ENCODE measurements at regions not wholly inside any gene's neighbourhood (a gene's known extent, or its start where the extent isn't known, plus 50 kb on each side); places are given as distances from the start of the nearest gene placed in this dataset.

DNA sequence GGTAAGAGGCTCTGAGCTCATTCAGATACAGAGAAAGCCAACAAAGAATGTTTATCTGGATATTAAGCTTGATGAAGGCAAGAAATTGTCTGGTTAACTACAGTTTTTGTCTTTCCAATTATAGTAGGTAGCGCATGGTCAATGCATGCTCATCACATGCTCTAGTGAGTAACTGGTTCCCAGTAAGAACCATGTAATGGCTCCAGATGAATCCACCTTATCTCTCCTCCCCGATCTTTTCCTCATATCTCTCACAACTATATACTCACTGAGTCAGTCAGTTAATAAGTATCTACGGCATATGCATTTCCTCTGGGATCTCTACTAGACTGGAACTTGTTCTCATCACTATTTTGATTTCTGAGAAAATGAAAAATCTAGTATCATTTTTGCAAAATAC, 340.7 kb upstream of the DYNLRB2 start:
- Histone ChIP-seq H2BK15ac (ENCODE audit: low read length) (no peak overlapping the region), H2AFZ (ENCODE audit: low read length) (no peak overlapping the region), H3K9ac (ENCODE audit: low read depth, low read length, poor library complexity) (no peak overlapping the region), H2AK5ac (ENCODE audit: low read depth, low read length) (no peak overlapping the region), H3K18ac (ENCODE audit: low read length) (no peak overlapping the region), H2BK12ac (ENCODE audit: low read length) (no peak overlapping the region), H3K4me2 (ENCODE audit: insufficient read depth, low read length, poor library complexity, severe bottlenecking) (no peak overlapping the region), H3K23ac (ENCODE audit: low read depth, low read length, poor library complexity) (no peak overlapping the region), H3K14ac (ENCODE audit: low read length) (no peak overlapping the region), H2BK5ac (ENCODE audit: low read length) (no peak overlapping the region), H3K36me3 (replicated peaks in 1 of 2; ENCODE audit: control insufficient read depth in 2 of 2, insufficient read depth in 2 of 2, low read length in 2 of 2) (no peaks in the 10 kb centered on the region), H3K27ac (replicated peaks; ENCODE audit: low read length) (no peak overlapping the region), H3K9me3 (replicated peaks in 1 of 2; ENCODE audit: control insufficient read depth in 2 of 2, insufficient read depth in 1 of 2, low read depth in 1 of 2, low read length in 2 of 2) (no peaks in the 10 kb centered on the region), H3K27me3 (ENCODE audit: control insufficient read depth in 3 of 3, insufficient read depth in 3 of 3, low read depth in 1 of 3, low read length in 3 of 3) (no peaks in the 10 kb centered on the region), H3K79me1 (ENCODE audit: low read depth, low read length) (no peaks in the 10 kb centered on the region), H3K4me1 (ENCODE audit: control insufficient read depth in 2 of 2, insufficient read depth in 1 of 2, low read depth in 1 of 2, low read length in 2 of 2) (no peaks in the 10 kb centered on the region), H3K4ac (ENCODE audit: low read length) (no peak overlapping the region), H4K91ac (ENCODE audit: low read depth, low read length, poor library complexity) (no peak overlapping the region), H2BK120ac (ENCODE audit: low read depth, low read length) (no peak overlapping the region), H4K8ac (ENCODE audit: low read depth, low read length) (no peak overlapping the region), H3K4me3 (ENCODE audit: low read length in 2 of 2) (no peak overlapping the region)
- no peak for DNase-seq (ENCODE audit: low spot score)
- WGBS, 2 donors (ENCODE audit: extremely low coverage in 2 of 2, insufficient read length in 2 of 2, insufficient replicate concordance in 1 of 2): no CpG with 5 or more reads among the region's 3 CpGs

DNA sequence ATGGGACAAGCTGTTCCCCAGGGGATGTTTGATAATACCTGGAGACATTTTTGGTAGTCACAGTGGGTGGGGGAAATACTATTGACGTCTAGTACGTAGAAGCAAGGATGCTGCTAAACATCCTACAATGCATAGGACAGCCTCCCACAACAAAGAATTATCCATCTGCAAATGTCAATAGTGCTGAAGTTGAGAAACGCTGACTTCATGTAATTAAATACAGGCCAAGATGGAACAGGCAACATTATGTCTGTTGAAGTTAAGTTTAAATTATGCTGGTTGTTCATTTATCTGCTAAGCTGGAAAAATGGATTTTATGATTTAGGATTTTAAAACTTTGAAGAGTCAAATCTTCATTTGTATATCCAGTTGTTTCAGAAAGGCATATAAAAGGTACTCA, 341.2 kb upstream of the DYNLRB2 start:
- Histone ChIP-seq H2BK120ac (ENCODE audit: low read depth, low read length) (no peak overlapping the region), H2BK15ac (ENCODE audit: low read length) (no peak overlapping the region), H3K9ac (ENCODE audit: low read depth, low read length, poor library complexity) (no peak overlapping the region), H3K14ac (ENCODE audit: low read length) (no peak overlapping the region), H2AFZ (ENCODE audit: low read length) (no peak overlapping the region), H2BK5ac (ENCODE audit: low read length) (no peak overlapping the region), H3K9me3 (replicated peaks in 1 of 2; ENCODE audit: control insufficient read depth in 2 of 2, insufficient read depth in 1 of 2, low read depth in 1 of 2, low read length in 2 of 2) (no peaks in the 10 kb centered on the region), H3K23ac (ENCODE audit: low read depth, low read length, poor library complexity) (no peak overlapping the region), H3K18ac (ENCODE audit: low read length) (no peak overlapping the region), H2AK5ac (ENCODE audit: low read depth, low read length) (no peak overlapping the region), H4K8ac (ENCODE audit: low read depth, low read length) (no peak overlapping the region), H3K27me3 (ENCODE audit: control insufficient read depth in 3 of 3, insufficient read depth in 3 of 3, low read depth in 1 of 3, low read length in 3 of 3) (no peaks in the 10 kb centered on the region), H3K36me3 (replicated peaks in 1 of 2; ENCODE audit: control insufficient read depth in 2 of 2, insufficient read depth in 2 of 2, low read length in 2 of 2) (no peaks in the 10 kb centered on the region), H4K91ac (ENCODE audit: low read depth, low read length, poor library complexity) (no peak overlapping the region), H3K4me2 (ENCODE audit: insufficient read depth, low read length, poor library complexity, severe bottlenecking) (no peak overlapping the region), H3K4me3 (ENCODE audit: low read length in 2 of 2) (no peak overlapping the region), H3K79me1 (ENCODE audit: low read depth, low read length) (no peaks in the 10 kb centered on the region), H3K4ac (ENCODE audit: low read length) (no peak overlapping the region), H3K27ac (replicated peaks; ENCODE audit: low read length) (no peak overlapping the region), H2BK12ac (ENCODE audit: low read length) (no peak overlapping the region), H3K4me1 (ENCODE audit: control insufficient read depth in 2 of 2, insufficient read depth in 1 of 2, low read depth in 1 of 2, low read length in 2 of 2) (no peaks in the 10 kb centered on the region)
- no CpG with 5 or more reads among the region's 3 CpGs for WGBS, 2 donors (ENCODE audit: extremely low coverage in 2 of 2, insufficient read length in 2 of 2, insufficient replicate concordance in 1 of 2)
- no peak for DNase-seq (ENCODE audit: low spot score)

DNA sequence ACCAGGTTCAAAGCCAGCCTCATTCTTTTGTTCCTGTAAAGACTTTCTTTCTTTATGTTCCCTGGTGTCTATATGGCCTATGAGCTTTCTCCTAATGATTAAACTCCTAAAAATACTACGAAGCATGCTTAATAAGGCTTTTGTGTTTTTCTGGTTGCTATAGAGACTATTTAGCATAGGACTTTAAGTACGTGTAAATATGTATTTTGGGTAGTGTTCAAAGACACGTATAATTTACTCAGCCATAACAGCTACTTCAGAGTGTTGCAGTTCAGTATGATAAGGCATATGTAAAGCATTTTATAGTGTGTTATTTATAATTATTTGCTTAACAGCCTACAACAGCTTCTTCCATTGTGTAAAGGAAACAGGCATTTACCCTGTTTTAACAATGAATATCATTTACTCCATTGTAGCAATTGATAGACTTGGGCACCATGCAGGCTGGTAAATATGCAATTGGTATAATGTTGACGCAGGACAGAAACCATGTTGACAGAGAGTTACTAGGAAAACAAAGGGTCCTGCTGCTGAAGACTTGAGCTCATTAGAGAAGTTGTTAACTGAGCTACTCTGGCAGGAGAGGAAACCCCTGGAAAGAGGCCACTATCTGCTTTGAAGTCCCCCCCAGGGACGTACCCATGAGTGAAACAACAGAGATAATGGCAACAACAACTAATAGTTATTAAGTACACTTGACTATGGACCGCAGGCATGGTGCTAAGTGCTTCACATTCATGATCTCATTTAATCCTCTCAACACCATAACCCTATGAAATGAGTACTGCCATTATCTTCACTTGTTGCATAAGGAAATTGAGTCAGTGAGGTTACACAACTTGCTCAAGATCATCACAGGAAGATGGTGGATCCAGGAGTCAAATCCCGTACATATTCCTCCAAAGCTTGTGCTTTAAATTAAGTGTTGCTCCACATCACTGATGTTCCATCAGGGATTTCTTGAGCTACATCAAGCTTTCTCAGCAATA, 342.2 kb upstream of the DYNLRB2 start:
- no peak overlapping the region for H3K27ac ChIP-seq (replicated peaks; ENCODE audit: low read length)

DNA sequence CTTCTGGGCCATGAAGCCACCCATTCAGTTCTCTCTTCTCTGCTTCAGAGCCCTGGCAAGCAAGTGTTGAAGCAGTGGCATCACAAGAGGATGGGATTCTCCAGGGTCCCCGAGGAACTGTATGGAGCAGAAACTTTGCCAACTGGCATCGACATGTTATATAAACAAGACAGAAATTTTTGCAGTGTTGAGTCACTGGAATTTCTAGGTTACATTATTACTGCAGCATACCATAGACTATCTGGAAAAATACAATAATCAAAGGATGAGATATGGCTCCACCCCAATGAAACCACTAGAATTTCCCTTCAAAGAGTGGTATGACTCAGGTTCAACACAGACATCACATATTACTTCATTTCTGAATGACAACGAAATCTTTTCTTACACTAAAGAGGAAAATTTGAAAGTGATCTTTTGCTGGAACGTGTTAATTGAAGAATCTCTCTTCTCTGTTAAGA, 343.0 kb upstream of the DYNLRB2 start:
- H3K18ac ChIP-seq (ENCODE audit: low read length): no peak overlapping the region
- H3K14ac ChIP-seq (ENCODE audit: low read length): no peak overlapping the region
- H3K23ac ChIP-seq (ENCODE audit: low read depth, low read length, poor library complexity): no peak overlapping the region
- H3K4me2 ChIP-seq (ENCODE audit: insufficient read depth, low read length, poor library complexity, severe bottlenecking): no peak overlapping the region
- H3K79me1 ChIP-seq (ENCODE audit: low read depth, low read length): no peaks in the 10 kb centered on the region
- no peak overlapping the region for H3K9ac ChIP-seq (ENCODE audit: low read depth, low read length, poor library complexity)
- no peak for DNase-seq (ENCODE audit: low spot score)
- no peak overlapping the region for H2BK5ac ChIP-seq (ENCODE audit: low read length)
- H2BK15ac ChIP-seq (ENCODE audit: low read length): no peak overlapping the region
- no peak overlapping the region for H2AK5ac ChIP-seq (ENCODE audit: low read depth, low read length)
- H3K27ac ChIP-seq (replicated peaks; ENCODE audit: low read length): no peak overlapping the region
- no peaks in the 10 kb centered on the region for H3K36me3 ChIP-seq (replicated peaks in 1 of 2; ENCODE audit: control insufficient read depth in 2 of 2, insufficient read depth in 2 of 2, low read length in 2 of 2)
- no peak overlapping the region for H3K4ac ChIP-seq (ENCODE audit: low read length)
- no peak overlapping the region for H2BK12ac ChIP-seq (ENCODE audit: low read length)
- H4K8ac ChIP-seq (ENCODE audit: low read depth, low read length): no peak overlapping the region
- no peak overlapping the region for H2AFZ ChIP-seq (ENCODE audit: low read length)
- H2BK120ac ChIP-seq (ENCODE audit: low read depth, low read length): no peak overlapping the region
- H3K4me3 ChIP-seq (ENCODE audit: low read length in 2 of 2): no peak overlapping the region
- no CpG with 5 or more reads among the region's 4 CpGs for WGBS, 2 donors (ENCODE audit: extremely low coverage in 2 of 2, insufficient read length in 2 of 2, insufficient replicate concordance in 1 of 2)
- H3K9me3 ChIP-seq (replicated peaks in 1 of 2; ENCODE audit: control insufficient read depth in 2 of 2, insufficient read depth in 1 of 2, low read depth in 1 of 2, low read length in 2 of 2): no peaks in the 10 kb centered on the region
- no peaks in the 10 kb centered on the region for H3K4me1 ChIP-seq (ENCODE audit: control insufficient read depth in 2 of 2, insufficient read depth in 1 of 2, low read depth in 1 of 2, low read length in 2 of 2)
- no peaks in the 10 kb centered on the region for H3K27me3 ChIP-seq (ENCODE audit: control insufficient read depth in 3 of 3, insufficient read depth in 3 of 3, low read depth in 1 of 3, low read length in 3 of 3)
- H4K91ac ChIP-seq (ENCODE audit: low read depth, low read length, poor library complexity): no peak overlapping the region

More for the DNA sequence above, 342.2 kb upstream of the DYNLRB2 start:
- Histone ChIP-seq H3K36me3 (replicated peaks in 1 of 2; ENCODE audit: control insufficient read depth in 2 of 2, insufficient read depth in 2 of 2, low read length in 2 of 2) (no peaks in the 10 kb centered on the region), H3K4ac (ENCODE audit: low read length) (no peak overlapping the region), H2BK12ac (ENCODE audit: low read length) (no peak overlapping the region), H4K91ac (ENCODE audit: low read depth, low read length, poor library complexity) (no peak overlapping the region), H3K14ac (ENCODE audit: low read length) (no peak overlapping the region), H3K18ac (ENCODE audit: low read length) (no peak overlapping the region), H2BK15ac (ENCODE audit: low read length) (no peak overlapping the region), H2BK120ac (ENCODE audit: low read depth, low read length) (no peak overlapping the region), H3K9ac (ENCODE audit: low read depth, low read length, poor library complexity) (no peak overlapping the region), H3K4me3 (ENCODE audit: low read length in 2 of 2) (no peak overlapping the region), H2AK5ac (ENCODE audit: low read depth, low read length) (no peak overlapping the region), H3K23ac (ENCODE audit: low read depth, low read length, poor library complexity) (no peak overlapping the region), H3K4me1 (ENCODE audit: control insufficient read depth in 2 of 2, insufficient read depth in 1 of 2, low read depth in 1 of 2, low read length in 2 of 2) (no peaks in the 10 kb centered on the region), H3K27me3 (ENCODE audit: control insufficient read depth in 3 of 3, insufficient read depth in 3 of 3, low read depth in 1 of 3, low read length in 3 of 3) (no peaks in the 10 kb centered on the region), H3K9me3 (replicated peaks in 1 of 2; ENCODE audit: control insufficient read depth in 2 of 2, insufficient read depth in 1 of 2, low read depth in 1 of 2, low read length in 2 of 2) (no peaks in the 10 kb centered on the region), H4K8ac (ENCODE audit: low read depth, low read length) (no peak overlapping the region), H3K79me1 (ENCODE audit: low read depth, low read length) (no peaks in the 10 kb centered on the region), H2AFZ (ENCODE audit: low read length) (no peak overlapping the region), H2BK5ac (ENCODE audit: low read length) (no peak overlapping the region), H3K4me2 (ENCODE audit: insufficient read depth, low read length, poor library complexity, severe bottlenecking) (no peak overlapping the region)
- DNase-seq (ENCODE audit: low spot score): no peak
- WGBS, 2 donors (ENCODE audit: extremely low coverage in 2 of 2, insufficient read length in 2 of 2, insufficient replicate concordance in 1 of 2): no CpG with 5 or more reads among the region's 7 CpGs

Data from neuronal stem cell (in vitro differentiated cells).